Neural progenitor cell (in vitro differentiated cells): ENCODE measurements at regions not wholly inside any gene's neighbourhood (a gene's known extent, or its start where the extent isn't known, plus 50 kb on each side); places are given as distances from the start of the nearest gene placed in this dataset.

Experiments used
- DNase-seq: peaks from one replicate; pipeline ENCODE4 v3.0.0-alpha.2; 2016; ENCODE audit warnings: low spot score
- H2AFZ ChIP-seq: fragments of 200-600 bp; sonication (generic); replicated peaks from 2 replicates; pipeline ENCODE4 v1.6.1; 2016; ENCODE audit warnings: antibody characterized with exemption
- H3F3A ChIP-seq: fragments of 200-600 bp; sonication (generic); 2 replicates; pipeline ENCODE4 v1.6.1; 2016; ENCODE audit warnings: antibody characterized with exemption, low read depth
- H3K27ac ChIP-seq: fragments of 200-600 bp; sonication (generic); 2 replicates; pipeline ENCODE4 v1.5.1; 2016; ENCODE audit warnings: mild to moderate bottlenecking
- H3K27me3 ChIP-seq: fragments of 200-600 bp; sonication (generic); 2 replicates; pipeline ENCODE4 v1.6.1; 2016; ENCODE audit warnings: mild to moderate bottlenecking, moderate library complexity
- H3K36me3 ChIP-seq: fragments of 200-600 bp; sonication (generic); 2 replicates; pipeline ENCODE4 v1.5.1; 2016
- H3K4me1 ChIP-seq: fragments of 200-600 bp; sonication (generic); 2 replicates; pipeline ENCODE4 v1.6.1; 2016; ENCODE audit warnings: mixed run types
- H3K4me2 ChIP-seq: fragments of 200-600 bp; sonication (generic); 2 replicates; pipeline ENCODE4 v1.6.1; 2016
- H3K4me3 ChIP-seq: fragments of 200-600 bp; sonication (generic); 2 replicates; pipeline ENCODE4 v1.5.1; 2016
- H3K79me2 ChIP-seq: fragments of 200-600 bp; sonication (generic); 2 replicates; pipeline ENCODE4 v1.6.1; 2016; ENCODE audit warnings: low read depth
- H3K9ac ChIP-seq: fragments of 200-600 bp; sonication (generic); 2 replicates; pipeline ENCODE4 v1.6.1; 2016
- H3K9me3 ChIP-seq: fragments of 200-600 bp; sonication (generic); 2 replicates; pipeline ENCODE4 v1.5.1; 2016; ENCODE audit warnings: low read depth
- H4K20me1 ChIP-seq: fragments of 200-600 bp; sonication (generic); 2 replicates; pipeline ENCODE4 v1.6.1; 2016; ENCODE audit warnings: low read depth
- H3K27ac Mint-ChIP-seq: 3 replicates; pipeline ENCODE4 v1.8.0; 2021; ENCODE audit warnings: mixed read lengths
- H3K27me3 Mint-ChIP-seq: 2 replicates; pipeline ENCODE4 v1.8.0; 2022; ENCODE audit warnings: low read depth, mild to moderate bottlenecking, inconsistent platforms, moderate library complexity, mixed read lengths; ENCODE audit not compliant: insufficient read depth
- H3K36me3 Mint-ChIP-seq: 3 replicates; pipeline ENCODE4 v1.8.0; 2021; ENCODE audit warnings: mixed read lengths
- H3K4me1 Mint-ChIP-seq: 3 replicates; pipeline ENCODE4 v1.8.0; 2021; ENCODE audit warnings: mixed read lengths
- H3K4me3 Mint-ChIP-seq: 3 replicates; pipeline ENCODE4 v1.8.0; 2021; ENCODE audit warnings: mild to moderate bottlenecking, moderate library complexity, mixed read lengths
- H3K9me3 Mint-ChIP-seq: 3 replicates; pipeline ENCODE4 v1.8.0; 2020; ENCODE audit warnings: mixed read lengths
- EZH2 ChIP-seq: fragments of 200-600 bp; sonication (generic); IDR thresholded peaks from 2 replicates; pipeline ENCODE4 v1.6.1; 2017; ENCODE audit warnings: antibody characterized with exemption, mild to moderate bottlenecking, moderate library complexity
- EZH2phosphoT487 ChIP-seq: fragments of 200-600 bp; sonication (generic); IDR thresholded peaks from 2 replicates; pipeline ENCODE4 v1.6.1; 2017; ENCODE audit warnings: antibody characterized with exemption
- TF ChIP-seq, protein P1 (sequence below): fragments of 200-600 bp; sonication (generic); IDR thresholded peaks from 2 replicates; pipeline ENCODE4 v1.5.1; 2017; ENCODE audit warnings: antibody characterized with exemption, mild to moderate bottlenecking

DNA sequence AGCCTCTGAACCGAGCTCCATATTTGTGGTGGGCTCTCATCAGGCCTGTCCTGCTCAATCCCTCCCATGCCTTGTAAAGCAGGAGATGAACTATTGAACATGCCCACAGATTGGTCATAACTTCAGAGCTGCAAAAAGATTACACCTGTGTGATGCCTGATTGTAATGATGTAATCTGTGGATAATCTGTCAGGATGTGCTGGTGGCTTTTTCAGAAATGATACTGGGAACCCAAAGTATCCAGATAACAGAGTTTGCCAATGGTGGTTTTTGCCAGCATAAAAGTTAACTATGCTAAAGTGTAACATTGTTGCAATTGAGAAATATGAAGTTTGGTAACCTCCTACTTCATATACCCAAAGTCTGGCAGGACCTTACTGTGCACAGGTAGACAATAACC is 393.4 kb downstream of the RAPGEF2 start:
- no peak for TF ChIP-seq EZH2phosphoT487
- TF ChIP-seq, protein P1, sequence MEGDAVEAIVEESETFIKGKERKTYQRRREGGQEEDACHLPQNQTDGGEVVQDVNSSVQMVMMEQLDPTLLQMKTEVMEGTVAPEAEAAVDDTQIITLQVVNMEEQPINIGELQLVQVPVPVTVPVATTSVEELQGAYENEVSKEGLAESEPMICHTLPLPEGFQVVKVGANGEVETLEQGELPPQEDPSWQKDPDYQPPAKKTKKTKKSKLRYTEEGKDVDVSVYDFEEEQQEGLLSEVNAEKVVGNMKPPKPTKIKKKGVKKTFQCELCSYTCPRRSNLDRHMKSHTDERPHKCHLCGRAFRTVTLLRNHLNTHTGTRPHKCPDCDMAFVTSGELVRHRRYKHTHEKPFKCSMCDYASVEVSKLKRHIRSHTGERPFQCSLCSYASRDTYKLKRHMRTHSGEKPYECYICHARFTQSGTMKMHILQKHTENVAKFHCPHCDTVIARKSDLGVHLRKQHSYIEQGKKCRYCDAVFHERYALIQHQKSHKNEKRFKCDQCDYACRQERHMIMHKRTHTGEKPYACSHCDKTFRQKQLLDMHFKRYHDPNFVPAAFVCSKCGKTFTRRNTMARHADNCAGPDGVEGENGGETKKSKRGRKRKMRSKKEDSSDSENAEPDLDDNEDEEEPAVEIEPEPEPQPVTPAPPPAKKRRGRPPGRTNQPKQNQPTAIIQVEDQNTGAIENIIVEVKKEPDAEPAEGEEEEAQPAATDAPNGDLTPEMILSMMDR, result no peak
- H3K27ac ChIP-seq, result no peak overlapping the region
- no peaks in the 10 kb centered on the region for H3K27me3 ChIP-seq
- H3K27me3 Mint-ChIP-seq, result peaks cover 2% of the 10 kb centered on the region
- H3K4me1 Mint-ChIP-seq, result peaks cover 19% of the 10 kb centered on the region
- H3K36me3 ChIP-seq, result no peaks in the 10 kb centered on the region
- no peak overlapping the region for H3K4me2 ChIP-seq
- H3K9me3 ChIP-seq, result no peaks in the 10 kb centered on the region
- H3K36me3 Mint-ChIP-seq, result peaks cover 6% of the 10 kb centered on the region
- no peaks in the 10 kb centered on the region for H3F3A ChIP-seq
- H3K4me3 ChIP-seq, result no peak overlapping the region
- no peaks in the 10 kb centered on the region for H4K20me1 ChIP-seq
- H3K9ac ChIP-seq, result no peak overlapping the region
- no peaks in the 10 kb centered on the region for H3K79me2 ChIP-seq
- no peak for DNase-seq
- H3K4me1 ChIP-seq, result peaks cover 19% of the 10 kb centered on the region
- peaks cover 18% of the 10 kb centered on the region for H3K9me3 Mint-ChIP-seq
- no peak overlapping the region for H3K4me3 Mint-ChIP-seq
- no peak overlapping the region for H2AFZ ChIP-seq
- no peak overlapping the region for H3K27ac Mint-ChIP-seq

DNA sequence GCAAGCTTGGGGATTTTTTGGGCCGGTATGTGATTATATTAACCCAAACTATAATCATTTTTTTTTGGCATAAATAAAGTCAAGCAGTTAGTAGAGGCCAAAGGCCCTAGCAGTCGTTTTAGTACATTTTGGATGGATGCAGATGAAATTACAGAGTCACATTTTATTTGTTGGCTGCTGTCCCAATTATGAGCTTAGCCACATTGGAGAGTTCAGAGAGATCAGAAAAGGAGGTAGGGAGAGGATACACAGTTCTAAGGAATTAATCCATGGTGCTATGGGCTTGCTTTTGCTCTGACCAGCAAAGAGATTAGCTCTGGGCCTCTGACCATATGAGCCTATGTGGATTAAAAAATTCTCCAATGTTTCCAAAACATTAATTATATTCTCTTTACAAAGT is 395.1 kb downstream of the RAPGEF2 start:
- H3K4me3 ChIP-seq, result no peak overlapping the region
- peaks cover 2% of the 10 kb centered on the region for H3K27me3 Mint-ChIP-seq
- no peak overlapping the region for H3K4me3 Mint-ChIP-seq
- no peak for DNase-seq
- no peak overlapping the region for H3K27ac Mint-ChIP-seq
- H2AFZ ChIP-seq, result peak overlapping the region; percentile 73
- H3F3A ChIP-seq, result peaks cover 3% of the 10 kb centered on the region
- no peak overlapping the region for H3K4me2 ChIP-seq
- no peaks in the 10 kb centered on the region for H3K9me3 ChIP-seq
- H3K27me3 ChIP-seq, result no peaks in the 10 kb centered on the region
- no peaks in the 10 kb centered on the region for H3K79me2 ChIP-seq
- H3K4me1 ChIP-seq, result peaks cover 34% of the 10 kb centered on the region
- H3K9ac ChIP-seq, result no peak overlapping the region
- H3K36me3 Mint-ChIP-seq, result peaks cover 2% of the 10 kb centered on the region
- H3K4me1 Mint-ChIP-seq, result peaks cover 22% of the 10 kb centered on the region
- peaks cover 8% of the 10 kb centered on the region for H3K9me3 Mint-ChIP-seq
- TF ChIP-seq EZH2phosphoT487 (no peak), EZH2 (no peak)
- TF ChIP-seq, protein P1, result no peak
- H4K20me1 ChIP-seq, result no peaks in the 10 kb centered on the region
- H3K27ac ChIP-seq, result no peak overlapping the region
- no peaks in the 10 kb centered on the region for H3K36me3 ChIP-seq

DNA sequence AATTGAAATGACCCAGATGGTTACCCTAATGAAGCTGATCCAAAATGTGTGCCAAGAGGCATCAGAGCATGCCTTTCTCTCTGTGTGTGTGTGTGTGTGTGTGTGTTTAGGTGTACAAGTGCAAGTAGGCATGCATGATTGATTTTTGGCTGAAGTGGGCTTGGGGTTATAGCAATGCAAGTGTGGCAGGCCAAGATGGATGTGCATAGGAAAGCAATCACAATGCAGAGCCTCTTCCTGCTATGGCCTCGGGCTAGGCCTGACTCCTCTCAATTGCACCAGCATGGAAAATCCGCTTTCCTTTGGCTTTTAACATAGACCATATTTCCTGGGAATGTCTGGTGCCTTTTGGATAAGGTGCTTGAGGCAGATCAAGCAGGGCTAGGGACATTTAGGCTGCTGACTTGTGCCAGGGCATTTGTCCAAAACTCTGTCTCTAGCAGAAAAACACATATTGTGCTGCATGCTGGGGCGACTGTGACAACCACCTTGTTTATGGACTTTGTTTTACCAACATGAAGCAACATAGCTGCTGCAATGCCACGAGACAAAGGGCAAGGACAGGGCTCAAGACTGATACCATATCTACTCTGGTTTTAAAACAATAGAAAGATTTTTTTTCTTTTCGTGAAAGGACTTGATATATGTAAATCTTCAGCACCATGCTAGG is 395.7 kb downstream of the RAPGEF2 start:
- Histone ChIP-seq H3K4me1 (peaks cover 38% of the 10 kb centered on the region), H3K27ac (no peak overlapping the region), H3K36me3 (no peaks in the 10 kb centered on the region), H4K20me1 (no peaks in the 10 kb centered on the region), H3K4me2 (no peak overlapping the region), H3K9me3 (no peaks in the 10 kb centered on the region), H2AFZ (peak overlapping the region; percentile 73), H3K4me3 (no peak overlapping the region), H3F3A (peaks cover 5% of the 10 kb centered on the region), H3K27me3 (no peaks in the 10 kb centered on the region), H3K9ac (no peak overlapping the region), H3K79me2 (no peaks in the 10 kb centered on the region)
- Mint-ChIP-seq H3K4me1 (peaks cover 28% of the 10 kb centered on the region), H3K27me3 (no peaks in the 10 kb centered on the region), H3K9me3 (peaks cover 4% of the 10 kb centered on the region), H3K4me3 (no peak overlapping the region), H3K27ac (no peak overlapping the region), H3K36me3 (no peaks in the 10 kb centered on the region)
- DNase-seq, result no peak
- TF ChIP-seq EZH2phosphoT487 (no peak), EZH2 (no peak)
- TF ChIP-seq, protein P1, result no peak
